ENCODE measurements at regions not wholly inside any gene's neighbourhood (a gene's known extent, or its start where the extent isn't known, plus 50 kb on each side); places are given as distances from the start of the nearest gene placed in this dataset.

DNA sequence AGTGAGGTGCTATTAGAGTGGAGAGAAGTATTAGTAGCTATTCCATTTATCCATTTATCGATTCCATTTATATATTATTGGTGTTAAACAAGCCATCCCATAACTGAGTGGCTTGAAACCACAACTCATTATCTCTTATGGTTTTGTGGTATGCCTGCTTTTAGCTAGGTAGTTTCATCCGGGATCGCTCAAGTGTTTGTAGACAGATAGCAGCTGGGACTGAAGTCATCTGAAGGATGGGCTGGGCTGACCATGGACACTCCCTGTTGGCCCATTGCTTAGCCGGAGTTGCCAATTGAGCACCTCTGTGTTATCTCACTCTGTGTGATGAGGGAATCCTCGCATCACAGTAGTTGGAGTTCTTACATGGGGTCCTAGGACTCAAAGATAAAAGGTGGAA is 622.5 kb downstream of the PLA2G4A start:
- H3K4me3 ChIP-seq (ENCODE audit: low read depth, low read length), result no peak overlapping the region
- TF ChIP-seq, protein P1, sequence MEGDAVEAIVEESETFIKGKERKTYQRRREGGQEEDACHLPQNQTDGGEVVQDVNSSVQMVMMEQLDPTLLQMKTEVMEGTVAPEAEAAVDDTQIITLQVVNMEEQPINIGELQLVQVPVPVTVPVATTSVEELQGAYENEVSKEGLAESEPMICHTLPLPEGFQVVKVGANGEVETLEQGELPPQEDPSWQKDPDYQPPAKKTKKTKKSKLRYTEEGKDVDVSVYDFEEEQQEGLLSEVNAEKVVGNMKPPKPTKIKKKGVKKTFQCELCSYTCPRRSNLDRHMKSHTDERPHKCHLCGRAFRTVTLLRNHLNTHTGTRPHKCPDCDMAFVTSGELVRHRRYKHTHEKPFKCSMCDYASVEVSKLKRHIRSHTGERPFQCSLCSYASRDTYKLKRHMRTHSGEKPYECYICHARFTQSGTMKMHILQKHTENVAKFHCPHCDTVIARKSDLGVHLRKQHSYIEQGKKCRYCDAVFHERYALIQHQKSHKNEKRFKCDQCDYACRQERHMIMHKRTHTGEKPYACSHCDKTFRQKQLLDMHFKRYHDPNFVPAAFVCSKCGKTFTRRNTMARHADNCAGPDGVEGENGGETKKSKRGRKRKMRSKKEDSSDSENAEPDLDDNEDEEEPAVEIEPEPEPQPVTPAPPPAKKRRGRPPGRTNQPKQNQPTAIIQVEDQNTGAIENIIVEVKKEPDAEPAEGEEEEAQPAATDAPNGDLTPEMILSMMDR (IDR thresholded peaks at IDR 0.05; ENCODE audit: low read depth, low read length), result no peak

DNA sequence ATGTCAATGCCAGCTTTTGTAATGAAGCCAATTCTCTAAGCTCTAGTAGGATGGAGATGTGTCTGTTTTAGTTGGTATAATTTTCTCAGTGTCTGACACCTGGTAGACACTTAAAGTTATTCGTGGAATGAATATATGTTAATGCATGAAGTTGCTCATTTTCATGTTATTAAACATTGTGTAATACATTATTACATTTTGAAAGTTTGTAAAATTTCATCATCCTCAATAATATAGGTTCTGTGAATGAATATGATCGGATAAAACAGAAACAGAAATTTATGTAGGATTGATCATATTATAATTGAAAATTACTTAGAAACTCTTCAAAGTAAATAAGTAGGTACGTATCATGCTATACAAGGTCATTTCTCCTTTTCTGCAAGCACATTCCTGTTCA is 625.3 kb downstream of the PLA2G4A start:
- TF ChIP-seq, protein P1 (IDR thresholded peaks at IDR 0.05; ENCODE audit: low read depth, low read length), result no peak
- no peak overlapping the region for H3K4me3 ChIP-seq (ENCODE audit: low read depth, low read length)

DNA sequence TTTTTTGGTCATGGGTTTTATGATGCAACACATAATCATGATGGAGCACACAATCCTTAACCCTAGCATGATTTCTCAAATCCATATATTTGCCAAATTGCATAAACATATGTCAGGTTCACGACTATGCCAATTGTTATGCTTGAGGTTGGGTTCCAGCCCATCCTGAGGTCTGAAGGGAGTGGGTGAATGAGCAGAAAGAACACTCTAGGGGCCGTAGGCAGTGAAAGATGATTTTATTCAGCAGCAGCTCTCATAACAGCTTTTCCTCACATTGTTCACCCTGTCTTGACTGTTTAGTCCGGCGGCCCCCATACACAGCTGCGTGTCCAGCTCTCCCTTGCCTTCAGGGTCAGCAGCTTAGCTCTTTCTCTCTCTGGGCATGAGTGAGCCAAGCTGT is 627.7 kb downstream of the PLA2G4A start:
- H3K4me3 ChIP-seq (ENCODE audit: low read depth, low read length), result no peak overlapping the region
- TF ChIP-seq, protein P1 (IDR thresholded peaks at IDR 0.05; ENCODE audit: low read depth, low read length), result no peak

DNA sequence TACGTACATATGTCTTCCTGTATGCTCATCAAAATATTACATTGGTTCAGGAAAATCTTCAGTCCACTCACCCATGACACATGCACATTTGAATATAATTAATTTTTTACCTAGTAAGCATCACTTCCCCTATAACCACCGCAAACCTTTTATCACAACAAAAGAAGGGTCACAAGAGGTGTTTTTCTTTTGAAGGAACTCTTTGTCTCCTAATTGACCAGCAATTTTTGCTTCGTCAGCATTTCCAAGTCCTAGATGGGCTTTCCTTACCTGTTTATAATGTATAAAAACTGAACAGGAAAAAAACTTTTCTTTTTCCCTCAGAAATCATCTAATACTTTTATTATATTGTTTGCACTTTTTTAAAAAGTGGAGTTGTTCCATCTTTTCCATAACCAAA is 631.3 kb downstream of the PLA2G4A start:
- no peak overlapping the region for H3K4me3 ChIP-seq (ENCODE audit: low read depth, low read length)
- TF ChIP-seq, protein P1 (IDR thresholded peaks at IDR 0.05; ENCODE audit: low read depth, low read length), result no peak

DNA sequence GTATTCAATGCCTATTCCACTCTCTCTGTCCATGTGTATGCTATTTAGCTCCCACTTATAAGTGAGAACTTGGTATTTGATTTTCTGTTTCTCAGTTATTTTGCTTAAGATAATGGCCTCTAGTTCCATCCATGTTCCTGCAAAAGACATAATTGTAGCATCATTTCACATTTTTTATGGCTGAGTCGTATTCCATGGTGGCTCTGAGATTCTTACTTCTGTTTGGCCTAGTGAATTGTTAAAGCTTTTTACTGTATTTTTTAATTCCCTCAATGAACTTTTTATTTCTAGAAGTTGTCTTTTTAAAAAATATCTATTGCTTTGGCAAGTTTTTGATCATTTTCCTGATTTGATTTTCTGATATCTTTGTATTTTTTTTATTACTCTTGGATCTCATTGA is 635.6 kb downstream of the PLA2G4A start:
- TF ChIP-seq, protein P1 (IDR thresholded peaks at IDR 0.05; ENCODE audit: low read depth, low read length), result no peak
- no peak overlapping the region for H3K4me3 ChIP-seq (ENCODE audit: low read depth, low read length)

DNA sequence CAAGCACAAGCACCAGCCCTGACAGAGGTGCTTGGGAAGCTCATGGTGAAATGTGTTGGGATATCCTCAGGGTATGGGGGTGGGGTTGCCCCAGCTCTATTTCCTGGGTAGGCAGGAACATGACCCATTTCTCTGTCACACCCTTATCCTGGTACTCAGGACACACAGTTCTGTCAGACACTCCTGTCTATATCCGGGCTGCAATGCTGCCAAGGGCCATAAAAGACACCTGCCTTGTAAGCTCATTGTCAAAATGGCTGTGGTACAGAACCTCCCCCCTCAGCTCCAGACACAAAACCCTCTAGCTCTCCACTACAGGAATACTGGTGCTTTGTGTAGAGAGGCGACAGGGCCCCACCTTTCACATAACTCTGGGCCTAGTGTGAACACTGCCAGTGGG is 636.7 kb downstream of the PLA2G4A start:
- TF ChIP-seq, protein P1 (IDR thresholded peaks at IDR 0.05; ENCODE audit: low read depth, low read length), result no peak
- no peak overlapping the region for H3K4me3 ChIP-seq (ENCODE audit: low read depth, low read length)

DNA sequence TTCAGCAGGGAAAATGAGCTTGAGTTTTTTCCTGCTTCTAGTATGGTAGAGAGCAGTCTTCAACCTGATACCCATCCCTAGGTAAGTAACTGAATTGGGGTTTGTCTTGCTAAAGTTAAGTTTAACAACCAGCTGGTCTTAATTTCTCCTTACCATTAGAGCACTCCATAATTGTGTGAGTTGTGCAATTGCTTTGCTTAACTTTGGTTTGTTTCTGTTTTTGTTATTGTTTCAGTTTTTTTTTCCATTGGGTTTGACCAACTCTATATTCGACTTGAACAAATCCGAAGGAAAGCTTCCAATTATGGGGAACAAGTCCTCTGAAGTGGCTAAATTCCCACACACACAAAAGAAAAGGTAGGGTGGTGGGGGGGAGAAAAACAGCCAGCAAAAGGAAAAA is 641.1 kb downstream of the PLA2G4A start:
- no peak overlapping the region for H3K4me3 ChIP-seq (ENCODE audit: low read depth, low read length)
- TF ChIP-seq, protein P1 (IDR thresholded peaks at IDR 0.05; ENCODE audit: low read depth, low read length), result no peak

Measured in WI38 (cell line).